ENCODE measurements at regions not wholly inside any gene's neighbourhood (a gene's known extent, or its start where the extent isn't known, plus 50 kb on each side); places are given as distances from the start of the nearest gene placed in this dataset.

DNA sequence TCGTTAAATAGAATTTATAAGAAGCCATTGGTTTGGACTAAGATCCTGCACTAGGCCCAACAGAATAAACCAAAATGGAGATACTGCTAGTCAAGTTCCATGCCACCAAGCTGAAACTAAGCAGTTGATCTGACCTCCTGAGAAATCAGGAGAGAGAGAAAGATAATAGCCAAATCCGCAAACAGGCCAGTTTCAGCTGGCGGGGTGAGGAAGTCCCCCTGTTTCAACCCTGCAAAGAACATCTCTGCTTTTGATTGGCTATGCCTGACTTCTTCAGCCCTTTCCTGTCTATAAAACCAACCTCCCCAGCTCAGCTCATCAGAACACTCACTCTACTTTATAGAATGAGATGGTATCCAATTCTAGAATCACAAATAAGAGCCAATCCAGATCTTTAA, 543.3 kb upstream of the ID2 start:
- TF ChIP-seq CTCF (IDR thresholded peaks at IDR 0.05) (no peak), POLR2A (IDR thresholded peaks at IDR 0.05) (no peak), POLR2AphosphoS5 (IDR thresholded peaks at IDR 0.05) (no peak)
